GM23338 (cell line): ENCODE measurements at regions not wholly inside any gene's neighbourhood (a gene's known extent, or its start where the extent isn't known, plus 50 kb on each side); places are given as distances from the start of the nearest gene placed in this dataset.

Experiments used
- ATAC-seq: fragments of 200-7000 bp; cut with Tn5 transposase; 3 replicates; pipeline ENCODE4 v1.9.1; 2020
- DNase-seq: peaks from one replicate; pipeline ENCODE4 v3.0.0-alpha.2; 2015; ENCODE audit warnings: low spot score
- H2AFZ ChIP-seq: fragments of 200-600 bp; sonication (generic); 2 replicates; pipeline ENCODE4 v1.8.0; 2016; ENCODE audit warnings: antibody characterized with exemption, mild to moderate bottlenecking, moderate library complexity
- H3F3A ChIP-seq: fragments of 200-600 bp; sonication (generic); replicated peaks from 2 replicates; pipeline ENCODE4 v1.8.0; 2017; ENCODE audit warnings: antibody characterized with exemption, mixed run types, low read depth
- H3K27ac ChIP-seq: fragments of 200-600 bp; sonication (generic); 2 replicates; pipeline ENCODE4 v1.6.1; 2016; ENCODE audit warnings: low read depth
- H3K27me3 ChIP-seq: fragments of 200-600 bp; sonication (generic); 2 replicates; pipeline ENCODE4 v1.8.0; 2016; ENCODE audit warnings: mild to moderate bottlenecking, mixed run types, moderate library complexity; ENCODE audit not compliant: insufficient read depth
- H3K36me3 ChIP-seq: fragments of 200-600 bp; sonication (generic); 2 replicates; pipeline ENCODE4 v1.8.0; 2016; ENCODE audit warnings: mild to moderate bottlenecking; ENCODE audit not compliant: insufficient read depth
- H3K4me1 ChIP-seq: fragments of 200-600 bp; sonication (generic); 2 replicates; pipeline ENCODE4 v1.8.0; 2016; ENCODE audit warnings: mild to moderate bottlenecking, moderate library complexity; ENCODE audit not compliant: insufficient read depth
- H3K4me2 ChIP-seq: fragments of 200-600 bp; sonication (generic); 2 replicates; pipeline ENCODE4 v1.7.1; 2017; ENCODE audit warnings: mixed run types
- H3K4me3 ChIP-seq: fragments of 200-600 bp; sonication (generic); 2 replicates; pipeline ENCODE4 v1.6.1; 2016; ENCODE audit warnings: mixed run types
- H3K79me2 ChIP-seq: fragments of 200-600 bp; sonication (generic); replicated peaks from 2 replicates; pipeline ENCODE4 v1.8.0; 2017; ENCODE audit warnings: mild to moderate bottlenecking; ENCODE audit not compliant: insufficient read depth
- H3K9me2 ChIP-seq: fragments of 200-600 bp; sonication (generic); 2 replicates; pipeline ENCODE4 v1.8.0; 2017; ENCODE audit not compliant: insufficient read depth
- H4K20me1 ChIP-seq: fragments of 200-600 bp; sonication (generic); replicated peaks from 2 replicates; pipeline ENCODE4 v1.8.0; 2017; ENCODE audit warnings: mild to moderate bottlenecking; ENCODE audit not compliant: insufficient read depth
- H3K27ac Mint-ChIP-seq: 2 replicates; pipeline ENCODE4 v1.8.0; 2020; ENCODE audit warnings: inconsistent platforms, mild to moderate bottlenecking, moderate library complexity, mixed read lengths
- H3K27me3 Mint-ChIP-seq: 3 replicates; pipeline ENCODE4 v1.8.0; 2022; ENCODE audit warnings: low read depth, mild to moderate bottlenecking, moderate library complexity, mixed read lengths, inconsistent platforms; ENCODE audit not compliant: insufficient read depth, poor library complexity
- H3K36me3 Mint-ChIP-seq: 3 replicates; pipeline ENCODE4 v1.8.0; 2021; ENCODE audit warnings: low read depth, mild to moderate bottlenecking, inconsistent platforms, moderate library complexity, mixed read lengths
- H3K4me1 Mint-ChIP-seq: 3 replicates; pipeline ENCODE4 v1.8.0; 2020; ENCODE audit warnings: mild to moderate bottlenecking, inconsistent platforms, mixed read lengths
- H3K4me3 Mint-ChIP-seq: 3 replicates; pipeline ENCODE4 v1.8.0; 2021; ENCODE audit warnings: moderate library complexity, mild to moderate bottlenecking, inconsistent platforms, mixed read lengths
- H3K9me3 Mint-ChIP-seq: 3 replicates; pipeline ENCODE4 v1.8.0; 2020; ENCODE audit warnings: moderate library complexity, mild to moderate bottlenecking, inconsistent platforms, mixed read lengths
- CREB1 ChIP-seq: fragments of 250-450 bp; sonication (Bioruptor Pico); IDR thresholded peaks from 2 replicates; pipeline ENCODE4 v1.5.0; 2020; ENCODE audit warnings: low read depth, mild to moderate bottlenecking, moderate library complexity
- CTCF ChIP-seq, 2 experiments: fragments of 200-600 bp in 1 of 2; sonication (generic) in 1 of 2; conservative IDR thresholded peaks; 2 replicates each; pipeline versions ENCODE4 v1.5.1 to v1.6.1; 2016 to 2017; ENCODE audit warnings: antibody characterized with exemption in 2 of 2, low read depth in 2 of 2, mild to moderate bottlenecking in 2 of 2, moderate library complexity in 1 of 2
- ETS1 ChIP-seq: IDR thresholded peaks from 2 replicates; pipeline ENCODE4 v1.6.1; 2016; ENCODE audit warnings: antibody characterized with exemption
- EZH2 ChIP-seq: fragments of 200-600 bp; sonication (generic); IDR thresholded peaks from one replicate; pipeline ENCODE4 v1.8.0; 2017; ENCODE audit warnings: antibody characterized with exemption, mild to moderate bottlenecking, low read depth; ENCODE audit not compliant: unreplicated experiment
- EZH2phosphoT487 ChIP-seq: fragments of 200-600 bp; sonication (generic); IDR thresholded peaks from one replicate; pipeline ENCODE4 v1.8.1; 2018; ENCODE audit warnings: antibody characterized with exemption; ENCODE audit not compliant: unreplicated experiment
- JUNB ChIP-seq: IDR thresholded peaks from one replicate; pipeline ENCODE4 v1.6.1; 2016; ENCODE audit warnings: antibody characterized with exemption; ENCODE audit not compliant: unreplicated experiment
- NANOG ChIP-seq: IDR thresholded peaks from 2 replicates; pipeline ENCODE4 v1.6.1; 2016; ENCODE audit warnings: antibody characterized with exemption, borderline replicate concordance
- POLR2AphosphoS5 ChIP-seq: IDR thresholded peaks from 2 replicates; pipeline ENCODE4 v1.6.1; 2016; ENCODE audit warnings: antibody characterized with exemption, low read depth
- REST ChIP-seq: IDR thresholded peaks from one replicate; pipeline ENCODE4 v1.6.1; 2018; ENCODE audit warnings: antibody characterized with exemption; ENCODE audit not compliant: unreplicated experiment
- ZNF114 ChIP-seq: fragments of 250-450 bp; sonication (Bioruptor Pico); IDR thresholded peaks from 2 replicates; pipeline ENCODE4 v1.5.0; 2020; ENCODE audit warnings: mild to moderate bottlenecking, moderate library complexity
- ZNF331 ChIP-seq: fragments of 250-450 bp; sonication (Bioruptor Pico); IDR thresholded peaks from 2 replicates; pipeline ENCODE4 v1.5.0; 2020; ENCODE audit warnings: low read depth, mild to moderate bottlenecking, moderate library complexity

- TF ChIP-seq EZH2phosphoT487: no peak
- TF ChIP-seq ZNF331 (CRISPR knock-in tag): no peak
- TF ChIP-seq ETS1: no peak
- no peak for TF ChIP-seq NANOG
- no peak for TF ChIP-seq JUNB
- TF ChIP-seq CREB1: no peak
- no peak for TF ChIP-seq EZH2
- TF ChIP-seq ZNF114 (CRISPR knock-in tag): no peak
- no peak for TF ChIP-seq POLR2AphosphoS5
- Mint-ChIP-seq H3K4me3 (no peak overlapping the region), H3K36me3 (no peaks in the 10 kb centered on the region), H3K9me3 (no peaks in the 10 kb centered on the region; the same call in 2 of the 3 replicates), H3K4me1 (peaks cover 5% of the 10 kb centered on the region; the same call in 1 of the 3 replicates), H3K27me3 (no peaks in the 10 kb centered on the region), H3K27ac (no peak overlapping the region)
- Histone ChIP-seq H3F3A (no peaks in the 10 kb centered on the region), H3K9me2 (no peaks in the 10 kb centered on the region), H3K4me3 (no peak overlapping the region), H3K4me1 (peaks cover 6% of the 10 kb centered on the region), H3K79me2 (no peaks in the 10 kb centered on the region), H4K20me1 (no peaks in the 10 kb centered on the region), H2AFZ (no peak overlapping the region), H3K27ac (no peak overlapping the region), H3K4me2 (no peak overlapping the region), H3K27me3 (no peaks in the 10 kb centered on the region), H3K36me3 (no peaks in the 10 kb centered on the region)
- ATAC-seq: no peak
- no peak for DNase-seq
Measured at GRCh38 chr5:23727271-23727670, 219.9 kb downstream of the PRDM9 start.

GRCh38 chr5:23730023-23730422 lies 222.6 kb downstream of the PRDM9 start:
- no peaks in the 10 kb centered on the region for H3K27me3 Mint-ChIP-seq
- TF ChIP-seq REST (no peak), EZH2phosphoT487 (no peak), NANOG (no peak), EZH2 (no peak), CTCF (conservative IDR thresholded peaks at IDR 0.05; ENCODE audit: low read depth in 2 of 2) (no peak)
- peaks cover 12% of the 10 kb centered on the region for H3K9me3 Mint-ChIP-seq
- DNase-seq (no peak), ATAC-seq (no peak)
- H3K36me3 Mint-ChIP-seq: peaks cover 3% of the 10 kb centered on the region; the same call in 1 of the 3 replicates
- Histone ChIP-seq H3K9me2 (no peaks in the 10 kb centered on the region), H4K20me1 (no peaks in the 10 kb centered on the region), H3K79me2 (no peaks in the 10 kb centered on the region), H3K27me3 (no peaks in the 10 kb centered on the region), H3K36me3 (no peaks in the 10 kb centered on the region), H3K4me3 (no peak overlapping the region), H3K4me2 (no peak overlapping the region), H2AFZ (no peak overlapping the region), H3K27ac (no peak overlapping the region), H3F3A (no peaks in the 10 kb centered on the region), H3K4me1 (peaks cover 6% of the 10 kb centered on the region)
- H3K4me3 Mint-ChIP-seq: no peak overlapping the region
- H3K27ac Mint-ChIP-seq: no peak overlapping the region
- peaks cover 5% of the 10 kb centered on the region; the same call in 1 of the 3 replicates for H3K4me1 Mint-ChIP-seq
